Stimulated activated CD8-positive, alpha-beta memory T cell treated with anti-CD3 and anti-CD28 coated beads, Interleukin-4, amount 100 ng/mL, for 48 hours (primary cell): ENCODE measurements at regions not wholly inside any gene's neighbourhood (a gene's known extent, or its start where the extent isn't known, plus 50 kb on each side); places are given as distances from the start of the nearest gene placed in this dataset.
"Not testable (repeated sequence)": the region's sequence is repeated elsewhere in the genome, so short reads cannot be mapped to it uniquely, and the experiment has no call there.

Experiments used
- DNase-seq: peaks from one replicate; pipeline ENCODE4 v3.0.0-alpha.2; 2020

- no peak for DNase-seq
Measured at GRCh38 chr5:159504857-159505304, 174.6 kb upstream of the IL12B start.

DNA sequence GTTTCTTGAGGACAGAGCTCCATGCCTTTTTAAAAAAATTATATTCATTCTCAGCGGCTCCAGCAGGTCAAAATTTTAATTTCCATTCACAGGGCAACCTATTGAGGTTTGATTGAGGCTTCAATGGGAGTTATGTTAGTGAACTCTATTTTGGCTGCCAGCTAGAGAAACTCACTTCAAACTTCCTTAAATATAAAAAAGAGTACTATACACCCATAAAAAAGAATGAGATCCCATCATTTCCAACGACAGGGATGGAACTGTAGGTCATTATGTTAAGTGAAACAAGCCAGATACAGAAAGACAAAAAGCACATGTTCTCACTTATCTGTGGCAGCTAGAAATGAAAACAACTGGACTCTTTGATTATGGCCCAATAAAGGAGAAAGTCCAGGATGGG, 176.8 kb upstream of the IL12B start:
- DNase-seq: no peak

- DNase-seq: no peak
Measured at GRCh38 chr5:159507661-159508060, 177.4 kb upstream of the IL12B start.

GRCh38 chr5:159508344-159508743, 178.1 kb upstream of the IL12B start:
- no peak for DNase-seq

- DNase-seq: no peak
Measured at GRCh38 chr5:159509002-159509660, 178.8 kb upstream of the IL12B start.

DNA sequence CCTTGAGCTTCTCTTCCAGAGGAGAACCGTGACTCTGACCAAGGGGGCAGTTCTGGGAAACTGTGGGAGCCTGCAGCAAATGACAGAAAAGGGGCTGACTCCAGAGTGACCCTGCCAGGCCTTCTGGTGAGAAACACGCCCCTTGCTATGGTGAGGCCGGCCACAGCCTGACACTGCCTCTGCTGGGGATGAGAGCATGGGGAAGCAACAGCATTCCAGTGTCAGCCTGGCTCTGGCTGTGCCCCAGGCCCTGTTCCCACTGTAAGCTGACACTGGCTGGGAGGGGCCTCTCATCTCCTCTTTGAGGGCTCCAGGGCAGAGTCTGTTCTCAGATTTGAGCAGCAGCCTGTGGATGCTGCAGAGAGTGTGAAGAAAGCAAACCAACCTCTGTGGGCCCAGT, 180.0 kb upstream of the IL12B start:
- DNase-seq: no peak

DNA sequence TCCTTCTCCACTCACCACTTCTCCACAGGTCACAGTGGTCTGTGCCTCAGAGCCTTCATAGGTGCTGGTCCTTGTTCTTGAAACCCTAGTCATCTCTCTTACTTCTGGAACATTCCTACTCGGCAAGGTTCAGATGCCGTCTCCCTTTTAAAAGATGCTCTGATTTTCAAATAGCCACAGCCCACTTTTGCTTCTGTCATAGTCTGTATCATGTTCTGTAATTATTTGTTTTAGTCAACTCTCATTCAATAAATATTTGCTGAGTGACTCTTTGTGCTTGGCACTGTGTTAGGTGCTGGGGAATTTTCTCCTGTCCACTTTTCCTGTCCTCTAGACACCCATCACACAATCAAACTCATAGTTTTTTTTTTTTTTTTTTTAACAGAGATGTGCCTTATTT, 181.3 kb upstream of the IL12B start:
- no peak for DNase-seq

- DNase-seq: no peak
Measured at GRCh38 chr5:159512064-159512463, 181.8 kb upstream of the IL12B start.

GRCh38 chr5:159514229-159514810, 184.0 kb upstream of the IL12B start:
- DNase-seq: no peak

DNA sequence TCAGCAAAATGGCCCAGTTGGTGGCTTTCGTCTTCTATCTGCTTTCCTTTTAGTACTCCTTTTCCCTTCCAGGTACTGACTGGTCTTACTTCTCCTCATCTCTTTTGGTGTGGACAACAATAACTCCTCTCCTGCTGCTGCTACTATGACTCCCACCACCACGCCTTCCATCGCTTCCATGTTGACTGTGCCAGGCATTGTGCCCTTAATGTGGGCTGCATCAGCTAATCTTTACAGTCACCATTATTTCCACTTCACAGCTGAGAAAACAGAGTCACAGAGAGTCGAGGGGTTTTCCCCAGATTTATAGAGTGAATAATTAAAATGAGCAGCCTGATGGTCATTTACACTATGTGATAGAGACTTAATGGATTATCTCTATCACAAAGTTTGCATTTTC, 184.9 kb upstream of the IL12B start:
- no peak for DNase-seq

DNA sequence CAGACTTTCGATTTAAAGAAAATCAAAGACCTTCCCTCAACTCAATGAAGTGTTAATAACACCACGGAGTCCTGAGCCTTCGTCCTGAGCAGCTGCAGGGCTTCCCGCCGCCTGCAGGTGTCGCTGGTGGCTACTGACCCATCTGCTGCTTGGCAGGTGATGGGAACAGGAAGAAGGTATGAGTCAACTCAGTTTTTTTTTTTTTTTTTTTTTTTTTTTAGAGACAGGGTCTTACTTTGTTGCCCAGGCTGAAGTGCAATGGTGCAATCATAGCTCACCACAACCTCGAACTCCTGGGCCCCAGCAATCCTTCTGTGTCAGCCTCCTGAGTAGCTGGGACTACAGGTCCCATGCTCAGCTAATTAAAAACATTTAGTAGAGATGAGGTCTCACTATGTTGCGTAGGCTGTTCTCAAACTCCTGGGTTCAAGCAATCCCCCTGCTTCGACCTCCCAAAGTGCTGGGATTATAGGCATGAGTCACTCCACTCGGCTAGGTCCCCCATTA, 185.7 kb upstream of the IL12B start:
- peak; percentile 89 for DNase-seq

DNA sequence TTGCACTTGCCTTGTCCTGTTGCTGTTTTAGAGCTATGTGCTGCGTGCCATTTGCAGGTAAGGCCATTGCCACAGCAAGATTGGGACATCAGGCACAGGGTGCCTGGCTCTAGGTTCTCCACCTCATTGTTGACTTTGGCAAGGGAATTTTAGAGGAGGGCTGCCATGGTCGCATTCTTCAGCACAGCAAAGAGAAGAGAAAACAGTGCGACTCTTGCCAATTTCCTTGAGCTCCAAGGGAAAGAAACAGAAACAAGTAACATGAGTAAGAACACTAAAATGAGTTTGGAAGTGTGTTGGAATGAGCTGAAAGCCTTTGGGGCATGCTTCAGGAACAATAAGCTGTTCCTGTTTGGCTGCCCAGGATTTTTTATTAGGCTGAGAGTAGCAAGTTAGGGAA, 188.1 kb upstream of the IL12B start:
- no peak for DNase-seq

- no peak for DNase-seq
Measured at GRCh38 chr5:159519365-159519764, 189.1 kb upstream of the IL12B start.

DNA sequence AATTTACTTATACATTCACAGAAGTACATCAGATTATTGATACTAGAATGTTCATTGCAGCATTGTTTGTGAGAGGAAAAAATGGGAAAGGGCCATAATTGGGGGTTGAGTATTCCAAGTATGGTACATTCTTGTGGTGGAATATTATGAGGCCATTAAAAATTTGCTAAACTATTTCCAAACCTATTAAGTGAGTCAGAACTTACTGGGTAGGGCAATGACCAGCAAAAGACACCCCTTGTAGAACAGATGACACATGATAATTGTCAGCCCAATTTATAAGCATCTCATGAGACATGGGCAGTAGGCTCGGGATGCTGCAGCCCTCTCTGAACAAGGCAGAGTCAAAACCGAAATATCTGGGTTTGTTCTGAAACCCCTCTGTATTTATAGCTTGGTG, 192.6 kb upstream of the IL12B start:
- DNase-seq: no peak

GRCh38 chr5:159524279-159524678, 194.0 kb upstream of the IL12B start:
- DNase-seq: not testable (repeated sequence)

- no peak for DNase-seq
Measured at GRCh38 chr5:159525117-159525516, 194.8 kb upstream of the IL12B start.

GRCh38 chr5:159527546-159528254, 197.4 kb upstream of the IL12B start:
- DNase-seq: no peak

GRCh38 chr5:159531554-159532105, 201.3 kb upstream of the IL12B start:
- no peak for DNase-seq

GRCh38 chr5:159533197-159533596, 202.9 kb upstream of the IL12B start:
- no peak for DNase-seq

DNA sequence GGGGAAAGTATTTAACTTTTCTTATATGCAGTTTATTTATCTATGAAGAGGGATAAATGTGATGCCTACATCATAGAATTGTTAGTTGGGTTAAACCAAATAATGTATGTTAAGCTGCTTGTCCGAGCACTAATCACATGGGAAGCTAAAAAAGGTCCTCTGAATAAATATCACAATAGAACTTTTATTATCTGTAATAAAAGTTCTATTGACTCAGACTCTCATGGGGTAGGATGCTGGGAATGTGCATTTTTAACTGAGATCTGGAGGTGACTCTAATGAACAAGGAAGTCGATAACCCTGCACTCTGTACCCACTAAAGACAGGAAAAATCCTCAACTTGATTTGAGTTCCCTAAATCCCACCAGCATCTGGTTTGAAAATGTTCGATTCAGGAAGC, 205.9 kb upstream of the IL12B start:
- no peak for DNase-seq

DNA sequence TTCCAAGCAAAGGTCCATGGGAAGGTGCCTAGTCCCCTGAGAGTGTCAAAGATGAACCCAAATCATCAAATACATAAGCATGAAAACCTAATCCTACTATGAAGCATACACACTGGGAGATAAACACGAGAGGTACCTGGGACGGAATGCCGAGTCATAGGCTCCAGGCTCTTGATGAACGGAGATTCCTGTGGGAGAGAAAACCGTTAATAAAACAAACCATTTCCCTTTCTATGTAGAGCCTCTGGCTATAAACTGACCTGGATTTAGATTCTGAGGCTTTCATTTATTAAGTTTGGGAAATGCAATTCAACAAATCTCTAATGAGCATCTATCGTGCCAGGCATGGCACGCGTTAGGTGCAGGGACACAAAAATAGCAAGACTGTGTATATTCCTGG, 206.4 kb upstream of the IL12B start:
- DNase-seq: no peak

DNA sequence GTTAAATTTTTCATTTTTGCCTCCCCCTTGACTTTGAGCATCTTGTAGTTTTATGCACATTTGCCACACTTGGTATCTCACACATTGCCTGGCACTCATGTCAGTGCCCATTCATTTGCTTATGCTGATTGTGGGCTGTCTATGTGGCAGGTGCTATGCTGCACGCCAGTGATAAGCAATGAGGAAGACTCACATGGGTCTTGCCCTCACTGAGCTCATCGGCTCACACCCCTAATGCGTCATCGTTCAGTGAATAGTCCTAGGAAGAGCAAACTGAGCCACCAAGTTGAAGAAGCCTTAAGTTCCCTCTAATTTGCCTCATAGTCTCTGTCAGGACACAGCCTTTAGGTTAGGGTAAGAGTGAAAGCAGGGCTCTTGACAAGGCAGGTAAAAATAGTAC, 209.4 kb upstream of the IL12B start:
- DNase-seq: no peak

DNA sequence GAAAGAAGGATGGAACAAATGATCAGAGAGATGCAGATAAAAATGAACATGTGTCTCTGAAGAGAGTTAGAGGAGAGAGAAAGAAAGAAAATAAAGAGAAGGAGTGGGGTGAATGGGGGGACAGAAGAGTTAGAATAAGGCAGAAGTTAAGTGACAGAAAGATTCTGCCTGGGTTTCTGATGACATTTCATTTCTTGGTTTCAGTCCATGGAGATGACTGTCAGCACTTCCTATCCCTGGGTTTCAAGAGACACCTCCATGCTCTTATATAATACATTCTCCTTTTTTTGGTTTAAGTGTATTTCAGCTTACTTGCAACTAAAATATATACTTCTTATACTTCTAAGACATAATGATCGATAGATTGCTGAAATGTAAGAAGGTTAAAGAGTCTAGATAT, 213.0 kb upstream of the IL12B start:
- no peak for DNase-seq

DNA sequence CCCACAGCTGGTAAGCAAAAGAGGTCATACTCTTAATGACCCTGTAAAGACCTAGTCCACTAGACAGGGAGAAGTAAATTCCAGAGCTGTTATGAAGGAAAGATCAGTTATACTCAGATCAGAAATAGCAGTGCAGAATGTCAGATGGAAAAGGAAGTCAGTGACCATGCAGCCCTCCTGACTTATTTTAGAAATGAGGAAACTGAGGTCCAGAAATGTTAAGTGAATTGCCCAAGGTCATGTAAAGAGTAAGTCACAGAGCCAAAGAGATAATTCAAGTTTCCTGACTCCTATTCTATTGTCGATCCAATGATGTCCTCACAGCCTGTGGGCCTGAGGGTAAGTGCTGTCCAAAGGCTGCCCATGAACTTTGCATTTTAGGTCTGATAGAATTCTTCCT, 214.9 kb upstream of the IL12B start:
- no peak for DNase-seq
